GM18867 (cell line): ENCODE measurements at regions not wholly inside any gene's neighbourhood (a gene's known extent, or its start where the extent isn't known, plus 50 kb on each side); places are given as distances from the start of the nearest gene placed in this dataset.

Experiments
- ATAC-seq: cut with Tn5 transposase; IDR thresholded peaks from one replicate; pipeline ENCODE4 v1.9.1; 2021; ENCODE audit warnings: mild to moderate bottlenecking, moderate library complexity; ENCODE audit not compliant: unreplicated experiment

- ATAC-seq, result no peak
These were observed 407.2 kb downstream of the HLX start for GRCh38 chr1:221286399-221286798.

- ATAC-seq, result no peak
These were observed 409.9 kb downstream of the HLX start for GRCh38 chr1:221289103-221289502.

- no peak for ATAC-seq
These were observed 411.4 kb downstream of the HLX start for GRCh38 chr1:221290669-221291068.

- ATAC-seq, result no peak
These were observed 411.9 kb downstream of the HLX start for GRCh38 chr1:221291113-221291512.

GRCh38 chr1:221292652-221293051, 413.4 kb downstream of the HLX start:
- ATAC-seq, result no peak

GRCh38 chr1:221294242-221294641, 415.0 kb downstream of the HLX start:
- no peak for ATAC-seq

- ATAC-seq, result no peak
These were observed 423.1 kb downstream of the HLX start for GRCh38 chr1:221302357-221302756.

- no peak for ATAC-seq
These were observed 423.6 kb downstream of the HLX start for GRCh38 chr1:221302810-221303209.

- no peak for ATAC-seq
These were observed 424.4 kb downstream of the HLX start for GRCh38 chr1:221303623-221304022.

- ATAC-seq, result no peak
These were observed 427.0 kb downstream of the HLX start for GRCh38 chr1:221306239-221306638.

- ATAC-seq, result no peak
These were observed 429.6 kb downstream of the HLX start for GRCh38 chr1:221308534-221309511.

- no peak for ATAC-seq
These were observed 430.5 kb downstream of the HLX start for GRCh38 chr1:221309723-221310122.

GRCh38 chr1:221310180-221310579, 430.9 kb downstream of the HLX start:
- no peak for ATAC-seq

GRCh38 chr1:221315330-221315729, 426.6 kb downstream of the DUSP10 start:
- no peak for ATAC-seq

- no peak for ATAC-seq
These were observed 425.3 kb downstream of the DUSP10 start for GRCh38 chr1:221316491-221317056.

- no peak for ATAC-seq
These were observed 424.4 kb downstream of the DUSP10 start for GRCh38 chr1:221317537-221317936.

GRCh38 chr1:221327954-221328353, 413.9 kb downstream of the DUSP10 start:
- ATAC-seq, result no peak

- no peak for ATAC-seq
These were observed 413.5 kb downstream of the DUSP10 start for GRCh38 chr1:221328371-221328770.

- no peak for ATAC-seq
These were observed 410.4 kb downstream of the DUSP10 start for GRCh38 chr1:221331273-221332183.

GRCh38 chr1:221334062-221334461, 407.8 kb downstream of the DUSP10 start:
- ATAC-seq, result no peak
